GM04504 (cell line): ENCODE measurements at regions not wholly inside any gene's neighbourhood (a gene's known extent, or its start where the extent isn't known, plus 50 kb on each side); places are given as distances from the start of the nearest gene placed in this dataset.

Source experiments
- DNase-seq: peaks from one replicate; pipeline ENCODE4 v3.0.0-alpha.2; 2012; ENCODE audit warnings: low read depth

- DNase-seq = peak; percentile 99
These were observed 116.8 kb downstream of the TOMM20 start for GRCh38 chr1:235011599-235012435.

DNA sequence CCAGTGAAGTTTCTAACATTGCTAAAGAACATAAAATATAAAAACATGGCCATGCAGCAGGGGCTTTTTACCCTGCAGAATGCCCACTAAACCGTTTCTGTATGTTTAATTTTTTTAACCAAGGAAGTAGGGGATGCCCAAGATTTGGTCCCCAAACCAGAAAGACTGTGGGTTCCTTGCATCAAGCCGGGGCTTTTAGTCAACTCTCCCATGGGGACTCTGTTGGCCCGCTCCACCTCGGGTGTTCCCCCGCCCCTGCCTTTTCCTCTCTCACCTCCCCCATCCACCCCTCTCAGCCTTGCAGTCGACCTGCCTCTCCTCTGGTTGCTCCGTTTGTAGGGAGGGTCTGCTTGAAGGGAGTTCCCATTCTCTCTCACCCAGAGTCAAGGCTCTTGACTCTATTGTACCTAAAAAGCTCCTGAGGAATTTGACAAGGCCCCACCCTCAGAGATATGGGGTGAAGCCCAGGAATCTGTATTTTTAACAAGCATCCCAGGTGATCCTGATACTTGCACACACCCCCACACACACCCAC is 117.5 kb downstream of the TOMM20 start:
- no peak for DNase-seq

GRCh38 chr1:235009561-235010306 is 118.9 kb downstream of the TOMM20 start:
- DNase-seq = no peak

- DNase-seq = no peak
These were observed 119.6 kb downstream of the TOMM20 start for GRCh38 chr1:235009074-235009473.

- no peak for DNase-seq
These were observed 120.4 kb downstream of the TOMM20 start for GRCh38 chr1:235008239-235008638.

DNA sequence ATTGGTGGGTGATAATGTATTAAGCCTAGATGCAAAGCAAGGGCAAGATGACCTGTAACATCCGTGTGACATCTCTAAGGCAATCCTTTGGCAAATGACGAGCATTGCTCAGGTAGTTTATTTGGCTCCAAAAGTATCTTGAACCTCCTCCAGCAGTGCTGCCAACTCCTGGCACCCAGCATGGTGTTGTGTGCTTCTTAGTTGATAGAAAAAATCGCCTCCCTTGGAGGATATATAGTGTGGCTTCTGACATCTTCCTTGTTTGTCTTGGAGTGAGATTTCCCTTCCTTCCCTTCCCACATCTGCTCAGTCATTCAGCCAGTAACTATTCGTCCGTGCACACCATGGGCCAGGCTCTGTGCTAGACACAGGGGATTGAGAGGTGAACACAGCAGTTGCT is 121.8 kb downstream of the TOMM20 start:
- no peak for DNase-seq

- DNase-seq = no peak
These were observed 122.4 kb downstream of the TOMM20 start for GRCh38 chr1:235006132-235006721.

GRCh38 chr1:235004840-235005391 is 123.7 kb downstream of the TOMM20 start:
- DNase-seq = no peak

- no peak for DNase-seq
These were observed 124.4 kb downstream of the TOMM20 start for GRCh38 chr1:235004276-235004675.

DNA sequence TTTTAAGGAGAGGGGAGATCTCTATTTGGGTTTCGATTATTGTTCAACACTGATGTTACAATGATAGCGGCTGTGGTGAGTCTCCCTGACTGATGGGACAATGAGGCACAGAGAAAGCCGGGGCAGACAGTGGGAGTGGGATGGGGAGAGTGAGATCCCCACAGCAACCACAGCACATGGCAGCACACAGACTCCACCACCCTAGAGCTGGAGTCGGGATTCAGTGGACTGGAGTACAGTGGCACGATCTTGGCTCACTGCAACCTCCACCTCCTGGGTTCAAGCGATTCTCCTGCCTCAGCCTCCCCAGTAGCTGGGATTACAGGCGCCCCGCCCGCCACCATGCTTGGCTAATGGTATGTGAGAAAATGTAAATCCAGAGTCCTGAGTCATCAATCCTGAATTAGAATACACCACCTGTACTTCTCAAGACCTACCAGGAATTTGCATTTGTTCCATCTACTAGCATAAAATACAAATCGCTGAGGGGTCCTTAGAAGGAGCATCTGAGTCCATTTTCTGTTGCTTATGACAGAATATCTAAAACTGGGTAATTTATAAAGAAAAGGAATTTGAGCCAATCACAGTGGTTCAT is 125.8 kb downstream of the TOMM20 start:
- no peak for DNase-seq

DNA sequence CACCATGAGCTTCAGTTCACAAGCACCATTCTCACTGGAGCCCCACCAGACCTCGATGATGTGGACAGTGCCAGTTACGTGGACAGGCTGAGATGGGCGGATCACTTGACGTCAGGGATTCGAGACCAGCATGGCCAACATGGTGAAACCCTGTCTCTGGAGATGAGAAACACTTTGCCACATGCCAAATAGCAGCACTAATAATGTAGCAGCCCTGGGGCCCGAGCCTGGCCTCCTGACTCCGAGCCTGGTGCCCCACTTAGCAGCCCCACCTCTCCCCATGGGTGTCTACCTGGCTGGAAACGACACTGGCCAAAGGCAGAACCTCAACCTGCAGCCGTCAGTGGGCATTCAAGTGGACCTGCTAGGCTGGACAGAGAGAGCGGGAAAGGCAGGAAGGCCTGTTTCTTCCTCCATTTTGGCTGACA is 129.1 kb downstream of the TOMM20 start:
- DNase-seq = no peak

DNA sequence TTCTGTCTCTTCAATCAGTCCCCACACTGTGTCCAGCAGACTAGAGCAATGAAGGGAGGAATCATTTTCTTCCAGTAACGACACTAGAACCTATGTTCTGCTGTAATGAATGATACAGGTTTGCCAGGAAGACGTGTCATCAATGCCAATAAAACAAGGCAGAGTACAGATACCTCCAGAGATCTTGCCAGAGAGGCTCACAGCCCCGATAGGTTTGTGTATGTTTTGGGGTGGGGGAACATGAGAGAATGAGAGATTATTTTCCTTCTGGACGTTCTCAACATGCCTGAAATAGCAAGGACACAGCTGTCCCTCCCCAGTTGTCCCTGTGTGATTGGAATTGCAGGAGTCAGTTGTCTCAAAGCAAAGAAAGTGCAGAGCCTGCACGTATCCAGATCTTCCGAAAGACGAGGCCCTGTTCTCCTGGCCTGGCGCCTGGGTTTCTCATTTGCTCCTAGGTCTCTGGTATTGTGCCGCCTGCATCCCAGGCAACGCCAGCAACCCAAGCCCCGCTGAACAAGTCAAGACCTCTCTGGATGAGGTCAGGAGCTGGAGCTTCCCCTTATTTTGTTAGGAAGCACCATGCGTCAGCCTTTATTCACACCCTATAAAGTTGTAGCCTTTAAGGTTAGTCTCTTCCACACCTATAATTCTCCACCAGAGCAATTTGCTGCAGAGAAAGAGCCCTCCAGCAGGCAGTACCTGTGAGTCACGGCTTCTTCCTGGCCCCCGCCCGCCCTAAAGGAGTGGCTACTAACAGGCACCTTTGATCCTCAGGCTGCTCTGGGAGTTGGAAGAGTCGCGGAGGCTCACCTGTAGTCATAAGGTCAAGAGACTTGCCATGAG is 130.5 kb downstream of the TOMM20 start:
- DNase-seq = no peak

GRCh38 chr1:234997201-234997895 is 131.3 kb downstream of the TOMM20 start:
- DNase-seq = peak; percentile 97

DNA sequence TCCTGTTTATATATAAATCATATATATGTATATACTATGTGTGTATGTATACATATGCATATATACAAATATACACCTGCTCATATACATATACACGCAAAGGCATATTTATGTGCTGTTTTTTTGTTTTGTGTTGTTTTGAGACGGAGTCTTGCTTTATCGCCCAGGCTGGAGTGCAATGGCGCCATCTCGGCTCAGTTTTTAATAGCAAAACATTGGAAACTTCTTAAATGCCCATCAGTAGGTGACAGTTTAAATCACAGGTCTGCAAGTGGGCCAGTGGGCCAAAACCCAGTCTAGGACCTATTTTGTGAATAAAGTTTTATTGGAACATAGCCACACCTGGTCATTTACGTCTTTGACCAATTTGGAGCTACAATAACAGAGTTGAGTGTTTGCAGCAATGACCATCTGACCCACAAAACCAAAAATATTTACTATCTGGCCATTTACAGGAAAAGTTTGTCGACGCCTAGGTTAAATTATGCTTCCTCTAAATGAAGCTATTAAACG is 132.3 kb downstream of the TOMM20 start:
- DNase-seq = no peak

GRCh38 chr1:234994436-234995295 is 134.0 kb downstream of the TOMM20 start:
- no peak for DNase-seq

DNA sequence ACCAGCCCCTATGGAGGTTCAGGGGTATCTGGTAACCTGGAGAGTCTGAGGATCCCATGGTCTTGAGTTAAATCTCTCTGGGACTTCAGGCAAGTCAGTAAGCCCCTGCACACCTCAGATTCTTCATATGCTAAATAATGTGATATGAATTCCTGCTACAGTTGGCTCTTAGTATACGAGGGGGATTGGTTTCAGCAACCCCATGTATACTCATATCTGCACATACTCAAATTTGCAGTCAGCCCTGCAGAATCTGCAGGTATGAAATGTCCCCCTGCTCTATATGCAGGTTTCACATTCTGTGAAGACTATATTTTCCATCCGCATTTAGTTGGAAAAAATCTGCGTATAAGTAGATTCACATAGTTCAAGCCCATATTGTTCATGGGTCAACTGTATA is 136.6 kb downstream of the TOMM20 start:
- no peak for DNase-seq

- DNase-seq = no peak
These were observed 137.5 kb downstream of the TOMM20 start for GRCh38 chr1:234990874-234991801.

- no peak for DNase-seq
These were observed 138.3 kb downstream of the TOMM20 start for GRCh38 chr1:234990328-234990675.
